COR-L47 (cell line): ENCODE measurements at regions not wholly inside any gene's neighbourhood (a gene's known extent, or its start where the extent isn't known, plus 50 kb on each side); places are given as distances from the start of the nearest gene placed in this dataset.
"Not testable (repeated sequence)": the region's sequence is repeated elsewhere in the genome, so short reads cannot be mapped to it uniquely, and the experiment has no call there.

ENCODE experiments used
- DNase-seq: peaks from one replicate; lab custom pipeline; 2025; lab: John Stamatoyannopoulos, UW

- DNase-seq: no peak
Observed at GRCh38 chr12:58731096-58731495, 189.2 kb downstream of the LRIG3 start.

DNA sequence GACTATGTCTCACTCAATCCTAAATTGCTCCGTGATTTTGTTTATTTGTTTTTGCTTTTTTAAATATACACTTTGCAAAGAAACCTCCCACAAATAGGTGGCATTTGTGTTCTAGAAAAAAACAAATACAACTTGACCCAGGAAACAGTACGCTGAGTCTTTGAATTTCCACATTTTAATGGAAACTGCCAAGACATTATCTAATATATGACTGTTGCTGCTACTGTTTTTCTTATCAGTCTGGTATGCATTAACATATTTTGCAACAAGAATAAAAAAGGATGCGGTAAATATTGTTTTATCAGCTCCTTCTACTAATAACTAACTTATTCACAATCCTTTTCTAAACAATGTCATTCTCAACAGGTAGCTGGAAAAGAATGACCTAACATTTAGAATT, 187.4 kb downstream of the LRIG3 start:
- no peak for DNase-seq

DNA sequence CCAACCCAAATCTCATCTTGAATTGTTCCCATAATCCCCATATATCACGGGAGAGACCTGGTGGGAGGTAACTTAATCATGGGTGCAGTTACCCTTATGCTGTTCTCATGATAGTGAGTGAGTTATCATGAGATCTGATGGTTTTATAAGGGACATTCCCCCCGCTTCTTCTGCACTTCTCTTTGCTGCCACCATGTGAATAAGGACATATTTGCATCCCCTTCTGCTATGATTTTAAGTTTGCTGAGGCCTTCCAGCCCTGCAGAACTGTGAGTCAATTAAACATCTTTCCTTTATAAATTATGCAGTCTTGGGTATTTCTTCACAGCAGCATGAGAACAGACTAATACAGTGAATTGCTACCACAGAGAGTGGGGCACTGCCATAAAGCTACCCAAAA, 179.1 kb downstream of the LRIG3 start:
- no peak for DNase-seq

- DNase-seq: no peak
Observed at GRCh38 chr12:58745348-58746125, 174.8 kb downstream of the LRIG3 start.

- DNase-seq: no peak
Observed at GRCh38 chr12:58747533-58747932, 172.8 kb downstream of the LRIG3 start.

DNA sequence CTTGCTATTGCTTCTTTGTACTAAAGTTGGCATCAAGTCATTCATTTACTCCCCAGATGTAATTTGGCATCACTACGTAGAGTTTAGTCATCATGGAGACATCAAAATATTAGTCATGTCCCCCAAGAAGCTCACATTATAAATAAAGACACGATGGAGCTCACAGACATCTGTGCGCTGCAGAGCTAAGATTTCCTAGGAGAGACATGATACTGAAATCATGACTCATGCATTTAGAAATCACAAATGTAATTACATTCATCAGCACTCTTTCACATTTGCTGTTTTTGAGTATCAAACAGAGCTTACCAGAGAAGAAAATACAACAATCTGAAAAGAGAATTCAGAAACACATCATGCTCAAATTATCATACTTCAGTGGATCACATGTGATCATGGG, 169.8 kb downstream of the LRIG3 start:
- no peak for DNase-seq

DNA sequence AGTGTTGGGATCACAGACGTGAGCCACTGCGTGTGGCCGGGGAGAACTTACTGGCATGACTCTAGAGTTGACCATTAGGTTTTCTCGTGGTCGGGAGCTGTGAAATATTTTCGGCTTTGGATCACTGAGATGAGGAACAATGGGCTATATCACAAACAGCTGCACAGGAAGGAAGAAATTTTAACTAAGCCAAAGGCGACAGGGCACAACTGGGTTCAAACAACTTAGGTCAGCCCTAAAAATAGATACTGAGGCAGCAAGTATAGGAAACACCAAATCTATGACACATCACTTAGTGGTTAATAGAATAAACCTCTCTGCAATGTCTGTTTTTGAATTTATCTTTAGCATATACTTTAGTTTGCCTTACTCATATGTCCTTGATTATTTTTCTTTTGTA, 162.9 kb downstream of the LRIG3 start:
- DNase-seq: no peak

GRCh38 chr12:58759745-58760144, 160.6 kb downstream of the LRIG3 start:
- not testable (repeated sequence) for DNase-seq

- DNase-seq: no peak
Observed at GRCh38 chr12:58761308-58761707, 159.0 kb downstream of the LRIG3 start.

DNA sequence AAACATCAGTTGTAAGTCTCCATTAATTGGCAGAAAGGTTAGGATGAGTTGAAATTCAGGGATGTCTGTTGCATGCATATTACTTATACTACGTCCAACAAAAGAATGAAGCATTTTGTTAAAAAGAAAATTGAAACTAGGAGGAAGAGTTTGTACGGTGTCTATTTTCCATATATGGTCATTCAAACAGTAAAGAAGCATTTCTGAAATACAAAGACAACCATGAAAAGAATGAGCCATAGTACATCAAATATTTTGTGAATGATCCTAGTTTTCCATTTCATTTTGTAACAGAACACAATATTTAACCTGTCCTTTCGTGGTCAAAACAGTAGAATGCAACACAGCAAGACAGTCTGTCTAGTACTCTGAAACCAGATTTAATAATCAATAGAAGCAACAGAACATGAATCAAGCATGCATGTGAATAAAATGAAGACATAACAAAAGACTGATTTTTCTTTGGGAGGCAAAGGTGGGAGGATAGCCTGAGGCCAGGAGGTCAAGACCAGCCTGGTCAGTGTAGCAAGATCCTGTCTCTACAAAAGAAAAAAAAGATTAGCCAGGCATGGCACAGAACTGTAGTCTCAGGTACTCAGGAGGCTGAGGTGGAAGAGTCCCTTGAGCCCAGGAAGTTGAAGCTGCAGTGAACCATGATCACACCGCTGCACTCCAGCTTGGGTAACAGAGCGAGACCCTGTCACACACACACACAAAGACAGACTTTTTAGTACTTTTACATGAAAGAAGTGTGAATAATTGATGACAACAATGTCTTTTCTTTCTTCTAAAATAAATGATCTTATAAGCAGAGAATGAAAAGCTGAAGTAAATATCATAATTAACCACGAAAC, 156.0 kb downstream of the LRIG3 start:
- DNase-seq: no peak

DNA sequence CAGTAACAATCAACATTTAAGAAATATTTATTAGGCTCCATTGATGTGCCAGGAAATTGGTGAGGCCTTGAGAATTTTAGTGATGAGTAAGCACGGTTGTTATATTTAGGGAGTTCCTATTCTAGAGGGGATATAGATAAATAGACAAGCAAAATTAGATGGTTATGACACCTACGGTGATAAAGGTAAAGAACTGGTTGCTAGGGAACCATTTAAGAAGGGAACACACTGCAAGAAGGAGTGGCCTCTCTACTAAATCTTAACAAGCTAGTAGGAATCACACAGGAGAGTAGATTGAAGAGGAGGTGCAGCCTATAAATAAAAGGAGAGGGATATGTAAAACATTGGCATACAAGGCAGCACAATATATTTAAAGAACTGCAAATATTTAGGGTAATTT, 155.2 kb downstream of the LRIG3 start:
- DNase-seq: peak; percentile 25

DNA sequence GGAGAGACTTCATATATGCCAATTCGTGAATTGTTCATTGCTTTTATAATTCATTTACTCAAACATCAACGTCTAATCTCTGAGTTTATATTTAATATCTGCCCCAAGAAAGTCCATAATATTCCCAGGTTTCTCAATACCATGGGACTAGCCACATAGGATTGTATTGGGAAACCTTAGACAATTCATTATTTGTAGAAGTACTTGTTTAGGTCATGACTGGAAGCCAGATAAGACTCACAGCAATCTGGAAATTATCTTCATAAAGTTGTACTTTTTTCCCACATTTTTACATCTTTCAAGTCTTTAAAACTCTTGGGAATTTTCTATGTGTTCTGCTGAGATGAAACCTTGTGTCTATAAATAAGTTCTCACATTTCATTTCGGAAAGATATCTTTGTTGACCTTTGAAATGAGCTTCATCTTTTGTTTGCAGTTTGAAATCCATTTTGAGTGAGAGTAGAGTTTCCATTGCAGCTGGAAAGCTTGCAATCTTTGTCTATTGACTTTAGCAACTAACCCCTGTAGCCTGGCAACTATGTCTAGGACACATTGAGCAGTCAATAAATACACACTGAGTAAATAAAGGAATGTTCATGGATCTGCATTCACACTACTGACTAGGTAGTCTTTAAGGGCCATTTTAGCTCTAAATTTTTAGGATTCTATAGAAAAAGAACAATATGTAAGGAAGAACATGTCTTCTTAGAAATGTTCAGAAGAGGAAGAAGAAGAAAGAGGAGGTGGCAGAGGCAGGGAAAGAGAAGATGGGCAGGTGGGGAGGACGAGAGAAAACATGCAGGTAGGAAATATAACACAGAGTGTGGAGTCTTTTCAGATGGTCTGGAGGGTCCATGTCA, 154.4 kb downstream of the LRIG3 start:
- peak; percentile 74 for DNase-seq

DNA sequence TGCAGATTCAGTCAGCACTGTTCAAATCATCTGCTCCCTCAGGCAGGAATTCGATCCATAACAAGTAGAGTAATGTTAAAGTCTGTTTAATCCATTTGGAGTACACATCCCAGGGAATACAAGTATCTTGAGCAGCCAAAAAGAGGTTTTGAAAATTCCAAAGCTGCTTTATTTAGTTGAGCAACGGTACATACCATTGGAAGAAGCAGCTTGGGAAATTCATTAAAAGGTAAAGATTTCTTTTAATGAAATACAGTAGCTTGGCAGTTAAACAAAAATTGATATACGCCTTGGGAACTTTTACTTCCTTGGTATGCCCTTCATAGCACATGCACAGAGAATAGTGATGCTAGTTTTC, 153.8 kb downstream of the LRIG3 start:
- DNase-seq: no peak

- no peak for DNase-seq
Observed at GRCh38 chr12:58767496-58767895, 152.8 kb downstream of the LRIG3 start.

DNA sequence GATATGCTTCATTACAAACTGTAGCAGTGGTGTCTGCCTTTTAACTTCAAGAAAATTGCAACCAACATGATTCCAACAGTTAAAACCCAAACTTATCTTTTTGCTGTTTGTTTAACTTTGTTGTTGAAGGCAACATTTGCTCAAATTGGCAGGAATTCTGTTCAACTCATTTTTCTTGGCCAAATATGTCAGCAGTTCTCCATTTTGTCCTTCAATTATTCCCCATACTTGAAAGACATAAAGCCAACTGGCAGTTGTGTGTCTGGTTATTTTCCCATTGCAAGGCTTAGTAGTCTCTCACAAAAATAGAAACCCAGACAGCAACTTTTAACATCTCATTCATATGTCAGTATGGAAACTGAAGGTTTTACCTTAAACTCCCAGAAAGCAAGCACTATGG, 146.3 kb downstream of the LRIG3 start:
- no peak for DNase-seq

- no peak for DNase-seq
Observed at GRCh38 chr12:58774731-58775130, 145.6 kb downstream of the LRIG3 start.

DNA sequence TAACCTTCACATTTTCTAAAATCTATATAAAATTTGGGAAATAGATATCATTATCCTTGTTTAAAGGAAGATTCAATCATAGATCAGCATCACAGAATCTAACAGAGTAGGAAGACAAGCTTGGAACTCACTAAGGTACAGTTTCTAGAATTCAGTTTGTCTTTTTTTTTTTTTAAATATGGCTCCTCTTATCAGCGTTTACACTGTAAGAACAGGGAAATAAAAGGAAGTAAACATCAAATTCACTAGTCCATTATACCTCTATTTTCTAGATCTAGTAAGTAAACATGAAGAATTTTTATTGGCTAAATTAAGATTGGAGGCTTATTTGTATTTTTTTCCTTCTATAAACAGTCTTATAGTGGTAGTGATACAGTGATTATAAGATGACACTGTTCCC, 144.9 kb downstream of the LRIG3 start:
- DNase-seq: no peak

DNA sequence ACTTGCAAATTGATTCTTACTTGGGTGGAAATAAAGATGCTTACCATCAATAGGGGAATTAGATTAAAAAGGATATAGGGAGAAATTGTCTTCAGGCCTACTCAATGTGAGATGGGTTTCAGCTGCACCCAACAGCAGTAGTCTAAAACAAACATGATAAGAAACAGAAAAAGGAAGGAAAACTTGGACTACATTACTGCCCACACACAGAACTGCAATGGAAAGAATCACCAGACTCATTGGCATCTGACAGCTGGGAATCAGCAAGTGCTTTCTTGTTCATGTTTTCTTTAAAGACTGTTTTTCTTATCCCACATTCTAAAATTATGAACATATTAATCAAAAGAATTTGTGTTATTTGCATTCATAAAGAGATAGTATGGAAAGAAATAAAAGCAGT, 144.2 kb downstream of the LRIG3 start:
- no peak for DNase-seq

DNA sequence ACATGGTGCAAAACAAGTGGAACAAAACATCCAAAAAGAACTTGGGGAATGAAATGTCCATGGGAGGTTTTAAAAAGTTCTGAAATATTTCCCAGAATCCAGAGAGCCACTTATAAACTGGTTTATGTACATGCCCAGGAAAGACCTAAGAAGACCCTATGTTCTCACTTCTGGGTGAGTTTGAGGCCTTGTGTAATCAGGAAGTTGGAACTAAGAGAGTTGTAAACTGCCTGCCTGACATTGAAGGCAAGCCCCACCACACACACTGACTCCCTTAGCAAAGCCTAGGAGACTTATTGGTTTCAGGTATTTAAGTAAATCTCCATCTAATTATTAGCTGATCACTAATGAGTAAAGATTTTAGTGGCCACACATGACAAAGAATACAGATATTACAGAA, 142.5 kb downstream of the LRIG3 start:
- DNase-seq: no peak

DNA sequence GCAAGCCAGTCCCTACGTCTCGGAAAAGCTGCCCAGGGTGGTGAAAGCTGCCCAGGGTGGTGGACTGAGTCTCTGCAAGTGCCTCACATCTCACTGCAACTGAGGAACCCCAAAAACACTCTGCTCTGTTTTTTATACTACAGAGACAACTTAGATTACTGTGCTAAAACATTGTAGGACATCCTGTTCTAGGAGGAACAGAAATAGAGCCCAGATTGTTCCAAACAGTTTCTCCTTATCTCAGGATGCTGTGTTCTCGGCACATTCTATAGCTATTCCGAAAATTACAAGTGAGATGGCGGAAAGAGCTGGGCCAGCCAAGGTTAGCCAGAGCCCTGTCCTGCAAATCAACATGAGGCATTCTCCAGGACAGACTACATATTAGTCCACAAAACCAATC, 138.7 kb downstream of the LRIG3 start:
- no peak for DNase-seq

- no peak for DNase-seq
Observed at GRCh38 chr12:58787021-58787760, 133.1 kb downstream of the LRIG3 start.

DNA sequence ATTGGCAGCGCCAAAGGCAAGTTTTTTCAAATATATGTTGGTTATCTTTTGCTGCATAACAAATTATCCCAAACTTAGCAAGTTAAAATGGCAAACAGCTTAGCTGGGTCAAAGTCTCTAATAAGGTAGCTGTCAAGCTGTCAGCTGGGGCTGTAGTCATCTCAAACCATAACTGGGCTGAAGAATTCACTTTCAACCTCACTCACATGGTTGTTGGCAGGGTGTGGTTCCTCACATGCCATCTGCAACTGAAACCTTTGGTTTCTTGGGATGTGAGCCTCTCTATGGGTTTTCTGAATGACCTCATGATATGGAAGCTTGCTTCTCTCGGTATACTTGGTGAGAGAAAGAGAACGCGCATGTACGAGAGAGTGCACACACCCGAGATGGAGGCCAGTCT, 125.4 kb downstream of the LRIG3 start:
- DNase-seq: no peak
